Cardiac fibroblast (primary cell): ENCODE measurements at regions not wholly inside any gene's neighbourhood (a gene's known extent, or its start where the extent isn't known, plus 50 kb on each side); places are given as distances from the start of the nearest gene placed in this dataset.
"Not testable (repeated sequence)": the region's sequence is repeated elsewhere in the genome, so short reads cannot be mapped to it uniquely, and the experiment has no call there.

ENCODE experiments used
- DNase-seq, 2 donors: peaks; one replicate each; pipeline versions ENCODE4 v3.0.0 to v3.0.0-alpha.2; 2010; ENCODE audit warnings: low read depth in 2 of 2
- H3K4me3 ChIP-seq, 2 donors: replicated peaks in 1 of 2; 1 replicate in 1 of 2; 2 replicates in 1 of 2; pipeline ENCODE4 v1.5.1; 2011; ENCODE audit warnings: low read depth in 2 of 2, low read length in 2 of 2, mild to moderate bottlenecking in 2 of 2, moderate library complexity in 1 of 2
- TF ChIP-seq, protein P1 (sequence below): IDR thresholded peaks from one replicate; pipeline ENCODE4 v1.5.1; 2011; ENCODE audit warnings: low read depth, mild to moderate bottlenecking, low read length, inconsistent platforms

DNA sequence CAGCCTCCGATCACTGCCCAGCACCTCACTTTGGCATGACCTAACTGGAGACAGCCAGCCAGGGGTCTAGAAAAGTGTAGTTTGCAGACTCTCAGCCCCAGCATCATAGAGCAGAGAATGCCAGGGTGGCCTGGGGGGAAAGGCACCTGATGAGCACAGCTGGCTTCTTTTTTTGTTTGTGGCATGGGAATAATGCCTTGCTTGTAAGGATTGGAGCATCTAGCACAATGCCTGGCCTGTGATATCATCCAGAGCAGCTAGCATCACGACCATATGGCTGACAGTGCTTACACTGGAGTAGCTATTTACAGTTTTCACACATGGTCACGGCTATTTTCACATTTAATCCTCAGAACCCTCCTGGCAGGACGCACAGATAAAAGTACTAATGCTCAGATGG is 594.8 kb upstream of the B3GAT1 start:
- DNase-seq, result no peak
- H3K4me3 ChIP-seq, result no peak overlapping the region
- TF ChIP-seq, protein P1, sequence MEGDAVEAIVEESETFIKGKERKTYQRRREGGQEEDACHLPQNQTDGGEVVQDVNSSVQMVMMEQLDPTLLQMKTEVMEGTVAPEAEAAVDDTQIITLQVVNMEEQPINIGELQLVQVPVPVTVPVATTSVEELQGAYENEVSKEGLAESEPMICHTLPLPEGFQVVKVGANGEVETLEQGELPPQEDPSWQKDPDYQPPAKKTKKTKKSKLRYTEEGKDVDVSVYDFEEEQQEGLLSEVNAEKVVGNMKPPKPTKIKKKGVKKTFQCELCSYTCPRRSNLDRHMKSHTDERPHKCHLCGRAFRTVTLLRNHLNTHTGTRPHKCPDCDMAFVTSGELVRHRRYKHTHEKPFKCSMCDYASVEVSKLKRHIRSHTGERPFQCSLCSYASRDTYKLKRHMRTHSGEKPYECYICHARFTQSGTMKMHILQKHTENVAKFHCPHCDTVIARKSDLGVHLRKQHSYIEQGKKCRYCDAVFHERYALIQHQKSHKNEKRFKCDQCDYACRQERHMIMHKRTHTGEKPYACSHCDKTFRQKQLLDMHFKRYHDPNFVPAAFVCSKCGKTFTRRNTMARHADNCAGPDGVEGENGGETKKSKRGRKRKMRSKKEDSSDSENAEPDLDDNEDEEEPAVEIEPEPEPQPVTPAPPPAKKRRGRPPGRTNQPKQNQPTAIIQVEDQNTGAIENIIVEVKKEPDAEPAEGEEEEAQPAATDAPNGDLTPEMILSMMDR, result no peak

DNA sequence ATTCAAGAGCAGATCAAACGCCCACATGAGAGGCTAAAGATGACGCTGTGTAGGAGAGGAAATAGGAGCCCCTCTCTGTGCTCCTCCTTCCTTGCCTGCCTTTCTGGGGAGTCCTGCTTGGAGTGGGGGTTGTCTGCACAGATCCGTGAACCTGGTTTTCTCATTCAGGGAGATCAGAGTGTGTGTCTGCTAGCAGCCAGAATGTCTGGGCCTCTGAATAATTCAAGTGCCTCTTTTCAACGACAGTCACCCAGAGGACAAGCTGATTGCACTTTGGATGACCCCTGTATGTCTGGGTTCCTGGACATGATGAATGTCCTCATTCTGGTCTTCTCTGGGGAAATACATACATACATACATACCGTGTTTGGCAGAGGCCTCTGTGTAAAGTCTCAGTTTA is 592.5 kb upstream of the B3GAT1 start:
- DNase-seq, result no peak
- H3K4me3 ChIP-seq, result no peak overlapping the region
- TF ChIP-seq, protein P1, result no peak

- TF ChIP-seq, protein P1, result no peak
- no peak overlapping the region for H3K4me3 ChIP-seq
- DNase-seq, result no peak
These were observed 590.2 kb upstream of the B3GAT1 start for GRCh38 chr11:135002236-135002635.

GRCh38 chr11:135001581-135001980 is 589.5 kb upstream of the B3GAT1 start:
- no peak overlapping the region for H3K4me3 ChIP-seq
- TF ChIP-seq, protein P1, result no peak
- no peak for DNase-seq

- DNase-seq, H3K4me3 ChIP-seq: not testable (repeated sequence)
These were observed 589.0 kb upstream of the B3GAT1 start for GRCh38 chr11:135001065-135001464.

DNA sequence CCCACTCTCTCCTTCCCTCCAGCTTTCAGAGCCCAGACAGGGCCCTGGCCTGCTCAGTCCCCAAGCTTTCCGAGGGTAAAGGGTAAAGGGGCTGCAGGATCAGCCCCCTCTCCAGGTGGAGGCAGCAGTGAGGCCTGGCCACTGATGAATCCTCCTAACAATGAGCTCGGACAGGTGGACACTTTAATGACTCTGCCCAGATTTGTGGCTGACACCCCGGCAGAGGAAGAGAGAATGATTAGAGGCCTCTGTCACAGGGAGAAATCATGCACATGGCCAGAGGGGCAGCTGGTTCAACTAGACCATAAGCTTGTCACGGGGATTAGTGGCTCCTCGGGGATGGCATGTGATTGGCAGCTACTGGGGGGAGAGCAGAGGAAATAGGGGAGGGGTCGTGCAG is 587.5 kb upstream of the B3GAT1 start:
- no peak overlapping the region for H3K4me3 ChIP-seq
- TF ChIP-seq, protein P1, result no peak
- no peak for DNase-seq

- no peak for DNase-seq
- TF ChIP-seq, protein P1, result no peak
- H3K4me3 ChIP-seq, result no peak overlapping the region
These were observed 585.7 kb upstream of the B3GAT1 start for GRCh38 chr11:134997652-134998320.
